IPS DF 6.9 (cell line): ENCODE measurements at regions not wholly inside any gene's neighbourhood (a gene's known extent, or its start where the extent isn't known, plus 50 kb on each side); places are given as distances from the start of the nearest gene placed in this dataset.

Experiments
- DNase-seq: peaks from one replicate; pipeline ENCODE4 v3.0.0-alpha.2; 2013; ENCODE audit warnings: low read depth, low spot score
- H3K27ac ChIP-seq: one replicate; pipeline ENCODE4 v1.5.1; 2013; ENCODE audit warnings: low read length, control low read depth
- H3K27me3 ChIP-seq: 2 replicates; pipeline ENCODE4 v1.6.1; 2013; ENCODE audit warnings: mild to moderate bottlenecking, low read length; ENCODE audit not compliant: control insufficient read depth, insufficient read depth
- H3K36me3 ChIP-seq: 2 replicates; pipeline ENCODE4 v1.6.1; 2013; ENCODE audit warnings: low read length; ENCODE audit not compliant: control insufficient read depth, insufficient read depth
- H3K4me1 ChIP-seq: 2 replicates; pipeline ENCODE4 v1.6.1; 2013; ENCODE audit warnings: low read length; ENCODE audit not compliant: control insufficient read depth, insufficient read depth
- H3K4me3 ChIP-seq: 2 replicates; pipeline ENCODE4 v1.5.1; 2013; ENCODE audit warnings: mild to moderate bottlenecking, low read length
- H3K9me3 ChIP-seq: 2 replicates; pipeline ENCODE4 v1.6.1; 2013; ENCODE audit warnings: low read length, inconsistent platforms; ENCODE audit not compliant: control insufficient read depth, insufficient read depth
- WGBS: extraction: QIAGEN DNeasy Blood & Tissue Kit; methylation state at CpG from one replicate; pipeline ENCODE4 v1.1.7; 2013; ENCODE audit warnings: mixed read lengths, missing lambda C conversion rate; ENCODE audit not compliant: insufficient read length, insufficient coverage; 5-methylcytosine and 5-hydroxymethylcytosine counted together

DNA sequence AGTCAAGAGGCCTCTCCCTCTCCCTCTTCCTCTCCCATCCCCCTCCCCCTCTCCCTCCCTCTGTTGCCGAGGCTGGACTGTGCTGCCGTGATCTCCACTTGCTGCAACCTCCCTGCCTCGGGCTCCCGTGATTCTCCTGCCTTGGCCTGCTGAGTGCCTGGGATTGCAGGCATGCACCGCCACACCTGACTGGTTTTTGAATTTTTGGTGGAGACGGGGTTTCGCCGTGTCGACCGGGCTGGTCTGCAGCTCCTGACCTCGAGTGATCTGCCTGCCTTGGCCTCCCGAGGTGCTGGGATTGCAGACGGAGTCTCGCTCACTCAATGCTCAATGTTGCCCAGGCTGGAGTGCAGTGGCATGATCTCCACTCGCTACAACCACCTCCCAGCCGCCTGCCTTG lies 165.1 kb downstream of the CENPC start:
- Histone ChIP-seq H3K9me3 (no peaks in the 10 kb centered on the region), H3K4me3 (no peak overlapping the region), H3K27ac (no peak overlapping the region), H3K36me3 (no peaks in the 10 kb centered on the region), H3K4me1 (no peaks in the 10 kb centered on the region), H3K27me3 (no peaks in the 10 kb centered on the region)
- no CpG with 5 or more reads among the region's 16 CpGs for WGBS
- no peak for DNase-seq

DNA sequence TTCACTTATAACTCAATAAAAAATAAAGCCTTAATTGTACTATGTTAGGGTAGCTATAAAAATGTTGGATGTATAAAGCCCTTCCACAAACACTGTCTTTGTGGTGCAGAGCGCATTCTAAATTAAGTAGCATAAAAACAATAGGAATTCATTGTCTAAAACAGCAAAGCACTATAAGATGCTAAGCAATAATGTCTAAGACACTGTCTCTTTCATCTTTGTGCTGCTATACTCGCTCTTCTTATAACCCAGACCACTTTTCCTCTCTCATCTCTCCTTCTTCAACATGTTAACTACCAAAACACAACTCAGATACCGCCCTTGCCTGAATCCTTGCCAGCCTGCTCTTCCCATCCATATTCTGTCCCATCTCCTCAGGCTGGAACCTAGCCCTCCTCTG lies 170.0 kb downstream of the CENPC start:
- H3K27me3 ChIP-seq, result no peaks in the 10 kb centered on the region
- H3K27ac ChIP-seq, result no peak overlapping the region
- no peak overlapping the region for H3K4me3 ChIP-seq
- no peaks in the 10 kb centered on the region for H3K9me3 ChIP-seq
- H3K36me3 ChIP-seq, result no peaks in the 10 kb centered on the region
- H3K4me1 ChIP-seq, result peaks cover 4% of the 10 kb centered on the region; the same call in 1 of the 2 replicates
- no peak for DNase-seq
- WGBS, result no CpG with 5 or more reads among the region's 3 CpGs

DNA sequence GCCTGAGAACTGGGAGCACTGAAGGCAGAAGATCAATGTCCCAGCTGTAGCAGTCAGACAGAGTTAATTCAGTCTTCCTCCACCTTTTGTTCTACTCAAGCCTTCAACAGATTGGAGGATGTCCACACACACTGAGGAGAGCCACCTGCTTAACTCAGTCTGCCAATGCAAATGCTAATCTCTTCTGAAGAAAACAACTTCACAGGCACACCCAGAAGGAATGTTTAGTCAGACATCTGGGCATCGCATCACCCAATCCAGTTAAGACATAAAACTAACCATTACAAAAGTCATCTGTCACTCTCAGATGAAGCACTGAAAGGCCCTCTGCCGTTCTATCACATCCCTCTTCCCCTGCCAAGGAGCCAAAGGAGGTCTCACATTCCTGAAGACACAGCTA lies 173.7 kb downstream of the CENPC start:
- Histone ChIP-seq H3K4me3 (no peak overlapping the region), H3K9me3 (no peaks in the 10 kb centered on the region), H3K27me3 (no peaks in the 10 kb centered on the region), H3K36me3 (no peaks in the 10 kb centered on the region), H3K4me1 (peaks cover 4% of the 10 kb centered on the region; the same call in 1 of the 2 replicates), H3K27ac (no peak overlapping the region)
- DNase-seq, result no peak
- no CpG with 5 or more reads among the region's 2 CpGs for WGBS

DNA sequence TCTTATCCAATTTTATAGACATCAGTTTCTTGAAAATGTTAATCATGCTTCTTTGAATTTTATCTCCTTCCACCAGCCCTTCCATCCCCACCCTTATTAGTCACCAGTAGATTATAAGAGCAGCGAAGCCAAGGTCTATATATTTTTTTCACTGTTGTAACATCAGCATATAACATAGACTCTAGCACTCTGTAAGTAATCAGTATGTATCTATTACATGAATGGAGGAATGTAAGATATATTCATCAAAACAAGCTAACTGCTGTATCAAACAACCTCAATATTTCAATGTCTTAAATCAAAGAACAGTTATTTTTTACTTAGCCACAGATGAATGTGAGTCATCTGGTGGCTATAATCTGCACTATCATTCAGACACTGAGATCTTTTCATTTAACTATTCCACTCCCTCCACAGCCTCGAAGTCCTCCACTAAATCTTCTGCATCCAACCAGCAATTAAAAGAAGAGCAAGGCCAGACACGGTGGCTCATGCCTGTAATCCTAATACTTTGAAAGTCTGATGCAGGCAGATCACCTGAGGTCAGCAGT lies 178.9 kb downstream of the CENPC start:
- Histone ChIP-seq H3K9me3 (no peaks in the 10 kb centered on the region), H3K27ac (no peak overlapping the region), H3K4me3 (no peak overlapping the region), H3K27me3 (no peaks in the 10 kb centered on the region), H3K4me1 (no peaks in the 10 kb centered on the region; the same call in 1 of the 2 replicates), H3K36me3 (no peaks in the 10 kb centered on the region)
- no peak for DNase-seq
- WGBS, result no CpG with 5 or more reads among the region's 3 CpGs

DNA sequence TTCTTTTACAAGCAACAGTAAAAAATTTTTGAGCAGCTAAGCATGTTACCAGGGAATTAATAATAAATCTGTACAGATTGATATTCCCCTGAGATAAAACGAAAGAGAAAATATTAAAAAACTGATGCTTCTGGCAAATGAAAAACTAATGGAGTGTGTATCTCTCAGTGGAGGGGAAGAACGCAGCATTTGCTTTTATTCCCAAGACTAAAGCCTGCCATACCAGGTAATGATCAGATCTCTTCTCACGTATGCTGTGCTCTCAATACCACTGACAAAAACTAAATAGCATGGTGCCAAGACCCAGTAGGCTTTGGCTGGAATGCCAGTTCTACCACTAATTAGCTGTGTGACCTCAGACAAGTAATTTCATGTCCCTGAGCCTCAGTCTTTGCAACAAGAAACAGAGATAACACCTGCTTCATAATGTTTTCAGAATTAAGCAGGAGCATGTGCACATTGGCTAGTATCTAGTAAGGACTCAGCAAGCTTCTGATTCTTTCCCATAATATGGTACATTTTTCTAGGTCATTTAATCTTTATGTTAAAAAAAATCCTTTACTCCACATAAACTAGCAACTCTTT lies 179.6 kb downstream of the CENPC start:
- H3K27me3 ChIP-seq, result no peaks in the 10 kb centered on the region
- no peak overlapping the region for H3K4me3 ChIP-seq
- DNase-seq, result no peak
- no peaks in the 10 kb centered on the region for H3K9me3 ChIP-seq
- no CpG with 5 or more reads among the region's 3 CpGs for WGBS
- no peaks in the 10 kb centered on the region for H3K36me3 ChIP-seq
- no peak overlapping the region for H3K27ac ChIP-seq
- H3K4me1 ChIP-seq, result no peaks in the 10 kb centered on the region

DNA sequence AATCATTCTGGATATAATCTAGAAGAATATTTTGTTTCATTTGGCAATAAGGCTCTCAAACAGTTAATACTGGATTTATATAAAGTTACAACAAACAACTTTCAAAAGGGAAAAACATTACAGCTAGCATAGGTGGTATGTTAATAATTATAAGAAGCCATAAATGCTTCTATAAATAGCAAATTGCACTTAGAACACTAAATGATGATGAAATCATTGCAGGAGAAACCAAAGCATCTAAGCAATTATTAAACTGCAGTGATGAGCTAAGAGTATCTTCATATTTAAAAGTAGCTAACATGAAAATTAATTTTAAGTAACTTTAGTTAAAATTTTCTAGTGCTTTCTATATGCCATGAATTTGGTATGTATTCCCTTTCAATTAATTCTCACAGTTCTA lies 189.5 kb downstream of the CENPC start:
- Histone ChIP-seq H3K27ac (no peak overlapping the region), H3K9me3 (no peaks in the 10 kb centered on the region; the same call in 1 of the 2 replicates), H3K4me1 (no peaks in the 10 kb centered on the region), H3K4me3 (no peak overlapping the region), H3K27me3 (no peaks in the 10 kb centered on the region), H3K36me3 (no peaks in the 10 kb centered on the region)
- no peak for DNase-seq

DNA sequence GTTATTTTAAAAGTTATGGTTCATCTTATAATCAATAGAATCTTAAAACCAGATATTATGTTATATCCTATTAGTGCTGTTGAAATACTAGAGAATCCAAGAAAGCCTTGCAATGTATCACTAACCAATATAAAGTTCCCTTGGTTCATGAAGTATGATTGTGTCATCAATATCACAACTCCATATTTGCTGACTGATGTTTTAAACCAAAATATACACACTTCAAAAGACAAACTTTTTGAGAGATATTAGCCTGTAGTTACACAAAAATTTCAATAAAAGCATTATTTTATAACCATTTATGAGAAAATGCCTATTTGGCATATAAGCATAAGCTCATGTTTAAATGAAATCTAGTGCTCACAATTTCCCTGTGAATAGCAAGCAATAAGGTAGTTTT lies 198.6 kb downstream of the CENPC start:
- H3K9me3 ChIP-seq, result no peaks in the 10 kb centered on the region
- no peak for DNase-seq
- no peaks in the 10 kb centered on the region for H3K36me3 ChIP-seq
- no peak overlapping the region for H3K4me3 ChIP-seq
- H3K4me1 ChIP-seq, result no peaks in the 10 kb centered on the region
- H3K27ac ChIP-seq, result no peak overlapping the region
- no peaks in the 10 kb centered on the region for H3K27me3 ChIP-seq

DNA sequence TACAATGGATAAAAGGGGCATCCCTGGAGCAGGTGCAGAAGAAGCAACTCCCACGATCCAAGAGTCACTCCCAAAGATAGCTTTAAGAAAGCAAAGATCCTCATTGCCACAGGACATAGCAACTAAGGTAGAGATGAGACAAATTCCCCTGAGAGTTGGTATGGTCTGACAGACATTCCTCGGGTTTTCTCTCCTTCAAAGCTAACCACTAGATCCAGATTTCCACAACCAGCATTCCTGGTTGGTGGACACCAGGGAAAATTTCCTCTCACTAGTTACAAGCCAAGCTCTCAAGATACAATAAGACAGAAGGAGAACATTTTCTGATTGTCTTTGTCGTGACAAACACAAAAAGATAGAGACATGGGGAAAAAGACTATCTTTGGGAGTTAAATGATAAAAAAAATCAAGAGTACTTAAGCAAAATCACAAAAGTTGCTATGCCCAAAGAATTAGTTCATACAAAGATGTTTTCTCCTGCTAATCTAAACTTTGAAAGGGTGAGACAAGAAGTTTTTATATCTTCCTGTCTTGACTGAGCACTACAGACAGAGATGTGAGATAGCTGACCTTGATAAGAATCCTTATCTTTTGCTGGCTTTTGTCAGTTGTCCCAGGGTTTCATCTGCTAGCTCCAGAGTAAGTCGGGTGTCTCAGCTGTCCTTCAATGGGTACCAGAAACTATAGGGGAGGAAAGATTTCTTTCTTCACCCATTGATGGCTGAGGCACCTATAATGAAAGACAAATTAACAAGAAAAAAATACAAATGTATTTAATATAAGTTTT lies 200.5 kb downstream of the CENPC start:
- H3K27ac ChIP-seq, result no peak overlapping the region
- no peak for DNase-seq
- no peaks in the 10 kb centered on the region for H3K9me3 ChIP-seq
- no CpG with 5 or more reads among the region's 4 CpGs for WGBS
- H3K4me1 ChIP-seq, result no peaks in the 10 kb centered on the region
- H3K36me3 ChIP-seq, result no peaks in the 10 kb centered on the region
- no peaks in the 10 kb centered on the region for H3K27me3 ChIP-seq
- no peak overlapping the region for H3K4me3 ChIP-seq

DNA sequence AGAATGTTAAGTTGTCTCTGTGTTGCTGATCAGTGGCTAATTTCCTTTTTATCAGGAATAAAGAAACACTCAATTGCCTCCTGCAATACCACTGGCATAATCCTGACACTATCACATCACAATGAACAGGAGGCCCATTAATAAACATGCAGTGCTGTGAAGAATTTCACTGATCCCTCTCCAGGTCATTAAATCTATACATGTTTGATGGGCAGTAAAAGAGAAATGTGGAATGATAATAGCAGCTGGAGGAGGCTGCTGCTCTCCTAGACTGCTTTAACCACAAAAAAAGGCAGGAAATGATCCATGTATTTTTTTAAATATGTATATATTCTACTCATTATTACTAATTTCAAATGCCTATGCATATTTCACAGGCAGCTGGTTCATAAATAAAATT lies 202.1 kb downstream of the CENPC start:
- Histone ChIP-seq H3K36me3 (no peaks in the 10 kb centered on the region), H3K27ac (no peak overlapping the region), H3K9me3 (no peaks in the 10 kb centered on the region), H3K27me3 (no peaks in the 10 kb centered on the region), H3K4me1 (no peaks in the 10 kb centered on the region), H3K4me3 (no peak overlapping the region)
- DNase-seq, result no peak

DNA sequence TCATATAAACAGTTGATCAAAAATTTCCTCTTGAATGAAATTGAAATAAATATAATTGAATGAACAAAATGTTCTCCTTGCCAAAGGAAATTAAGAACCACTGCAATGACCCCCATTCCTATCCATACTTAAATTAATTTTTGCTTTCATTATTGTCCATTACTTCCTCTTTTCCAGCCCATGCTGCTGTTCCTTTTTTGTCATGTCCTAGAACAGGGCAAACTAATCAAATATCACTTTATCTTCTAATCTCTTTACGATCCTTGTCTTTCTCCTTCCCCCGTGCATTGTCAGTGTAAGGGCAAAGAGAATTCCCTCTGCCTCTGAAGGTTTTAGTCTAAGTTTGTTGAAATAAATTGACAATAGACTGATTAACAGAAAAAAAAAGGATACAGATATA lies 203.0 kb downstream of the CENPC start:
- H3K27me3 ChIP-seq, result no peaks in the 10 kb centered on the region
- no CpG with 5 or more reads among the region's 2 CpGs for WGBS
- DNase-seq, result no peak

DNA sequence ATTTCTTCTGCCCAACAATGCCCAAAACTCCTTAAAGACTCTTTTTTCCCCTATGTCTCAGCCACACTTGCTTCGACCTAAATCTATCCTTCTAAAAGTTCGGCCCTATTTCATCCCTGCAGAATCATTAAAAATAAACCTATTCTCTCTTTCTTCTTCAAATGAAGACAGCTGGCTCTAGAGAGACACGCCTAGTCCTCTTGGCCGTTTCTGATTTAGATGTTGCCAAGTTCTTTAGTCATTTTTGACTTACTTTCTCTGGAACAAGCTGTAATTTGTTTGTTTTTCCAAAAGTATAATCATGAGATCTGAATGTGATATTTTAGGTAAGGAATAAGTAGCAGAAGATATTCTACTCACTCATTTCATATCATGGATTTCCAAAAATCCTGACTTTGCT lies 211.6 kb downstream of the CENPC start:
- no peaks in the 10 kb centered on the region for H3K36me3 ChIP-seq
- H3K4me3 ChIP-seq, result no peak overlapping the region
- no peaks in the 10 kb centered on the region for H3K27me3 ChIP-seq
- no peaks in the 10 kb centered on the region; the same call in 1 of the 2 replicates for H3K4me1 ChIP-seq
- DNase-seq, result no peak
- H3K9me3 ChIP-seq, result no peaks in the 10 kb centered on the region
- no peak overlapping the region for H3K27ac ChIP-seq
- WGBS, result no CpG with 5 or more reads among the region's 4 CpGs

More for the DNA sequence above, 203.0 kb downstream of the CENPC start:
- Histone ChIP-seq H3K4me3 (no peak overlapping the region), H3K9me3 (no peaks in the 10 kb centered on the region), H3K4me1 (no peaks in the 10 kb centered on the region), H3K36me3 (no peaks in the 10 kb centered on the region), H3K27ac (no peak overlapping the region)
